Urothelium cell line (cell line): ENCODE measurements at regions not wholly inside any gene's neighbourhood (a gene's known extent, or its start where the extent isn't known, plus 50 kb on each side); places are given as distances from the start of the nearest gene placed in this dataset.
"Not testable (repeated sequence)": the region's sequence is repeated elsewhere in the genome, so short reads cannot be mapped to it uniquely, and the experiment has no call there.

Experiments
- DNase-seq: peaks from one replicate; pipeline ENCODE4 v3.0.0; 2011; ENCODE audit warnings: low spot score, mixed read lengths
- FAIRE-seq: peaks from 2 replicates; lab custom pipeline; 2011; peaks lifted over from hg19 to GRCh38; lab: Jason Lieb, UNC

DNA sequence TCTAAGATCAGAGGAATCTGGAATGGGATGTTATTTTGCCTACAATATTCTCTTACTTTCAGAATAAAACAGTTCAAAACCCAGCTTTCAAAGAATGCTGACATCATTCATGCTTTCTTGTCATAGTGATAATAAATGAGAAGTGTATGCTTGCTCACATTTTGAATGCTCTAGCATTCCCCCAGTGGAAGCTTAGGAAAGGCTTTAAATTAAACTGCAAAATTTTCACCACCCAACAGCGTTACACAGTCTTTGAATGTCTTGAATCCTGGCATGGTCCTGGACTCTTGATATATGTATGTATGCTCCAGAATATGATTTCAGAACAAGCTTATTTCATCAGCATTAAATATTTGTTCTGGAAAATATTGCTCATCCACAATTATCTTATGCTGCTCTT is 964.3 kb upstream of the NUDT12 start:
- FAIRE-seq (no peak), DNase-seq (no peak)

DNA sequence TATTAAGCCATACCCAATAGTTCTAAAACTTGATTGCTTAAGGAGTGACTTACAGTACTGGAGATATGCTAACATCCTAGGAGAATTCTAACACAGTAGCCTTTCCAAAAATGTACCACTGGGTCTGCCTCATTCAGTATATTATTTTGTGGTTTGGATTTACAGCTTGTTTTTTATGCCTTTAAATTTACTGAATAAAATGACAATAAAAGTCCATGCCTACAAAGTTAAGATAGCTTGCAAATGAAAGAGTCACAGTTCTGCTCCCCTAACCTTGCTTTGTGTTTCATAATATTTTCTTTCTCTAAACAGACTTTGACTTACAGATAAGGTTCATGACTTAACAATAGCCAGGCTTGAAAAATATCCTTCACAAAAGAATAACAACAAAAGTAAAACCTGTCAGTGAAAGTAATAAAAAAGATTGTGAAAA is 951.1 kb upstream of the NUDT12 start:
- FAIRE-seq, result no peak

DNA sequence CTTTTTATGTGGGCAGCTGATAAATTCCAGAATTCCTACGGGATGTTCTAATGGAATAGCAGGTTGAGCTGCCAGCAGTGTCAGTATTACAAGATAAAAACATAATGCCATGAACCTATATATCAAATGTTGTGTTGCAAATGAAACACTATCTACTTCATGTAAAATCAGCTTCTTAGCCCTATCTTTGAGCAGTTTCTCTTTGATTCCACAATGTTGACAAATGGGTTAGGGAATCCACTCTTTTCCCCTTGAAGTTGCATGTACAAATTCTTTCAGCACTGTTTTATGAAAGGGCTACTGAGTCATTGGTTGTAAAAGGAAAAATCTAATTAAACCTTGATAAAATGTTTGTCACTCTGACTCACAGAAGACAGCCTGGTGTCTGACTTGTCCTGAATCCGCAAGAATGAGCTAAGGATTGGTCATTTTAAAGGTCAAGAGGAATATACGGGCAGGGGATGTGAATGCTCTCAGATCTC is 950.6 kb upstream of the NUDT12 start:
- peak; percentile 23 for DNase-seq
- FAIRE-seq, result no peak

More for the DNA sequence above, 951.1 kb upstream of the NUDT12 start:
- no peak for DNase-seq

- DNase-seq (no peak), FAIRE-seq (no peak)
Measured at GRCh38 chr5:104512063-104512825, 949.7 kb upstream of the NUDT12 start.

DNA sequence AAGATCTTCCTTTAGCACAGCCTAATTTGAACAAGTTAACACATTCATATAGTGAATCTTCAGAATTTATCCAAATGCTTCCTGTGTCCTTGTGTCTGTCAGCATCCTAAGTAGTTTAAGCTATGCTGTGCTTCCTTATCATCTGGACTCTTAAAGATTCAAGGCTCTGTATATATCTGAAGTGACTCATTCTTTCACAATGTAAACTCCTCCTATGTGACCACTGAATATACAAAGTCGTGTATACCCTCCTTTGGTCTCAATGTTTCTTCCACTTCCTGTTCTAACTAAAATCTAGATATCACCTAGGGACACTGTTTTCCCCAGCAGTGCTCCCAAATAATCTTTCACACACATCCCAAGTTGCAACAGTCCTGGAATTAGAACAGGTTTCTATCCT is 935.7 kb upstream of the NUDT12 start:
- no peak for FAIRE-seq
- no peak for DNase-seq

GRCh38 chr5:104494083-104494482 is 931.5 kb upstream of the NUDT12 start:
- FAIRE-seq, result no peak
- DNase-seq, result no peak

DNA sequence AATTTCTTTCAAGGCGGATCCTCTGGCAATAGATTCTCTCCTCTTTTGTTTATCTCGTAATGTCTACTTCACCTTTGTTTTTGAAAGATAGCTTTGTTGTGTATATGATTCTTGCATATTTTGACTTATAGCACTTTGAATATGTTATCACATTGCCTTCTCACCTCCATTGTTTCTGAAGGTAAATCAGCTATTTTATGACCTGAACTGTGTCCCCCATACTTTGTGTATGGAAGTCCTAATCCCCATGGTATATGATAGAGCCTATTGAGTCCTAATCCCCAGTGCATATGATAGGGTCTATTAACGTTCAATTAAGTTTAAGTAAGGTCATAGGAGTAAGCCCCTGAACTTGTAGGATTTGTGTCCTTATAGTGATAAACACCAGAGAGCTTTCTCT is 910.2 kb upstream of the NUDT12 start:
- FAIRE-seq (no peak), DNase-seq (no peak)

DNA sequence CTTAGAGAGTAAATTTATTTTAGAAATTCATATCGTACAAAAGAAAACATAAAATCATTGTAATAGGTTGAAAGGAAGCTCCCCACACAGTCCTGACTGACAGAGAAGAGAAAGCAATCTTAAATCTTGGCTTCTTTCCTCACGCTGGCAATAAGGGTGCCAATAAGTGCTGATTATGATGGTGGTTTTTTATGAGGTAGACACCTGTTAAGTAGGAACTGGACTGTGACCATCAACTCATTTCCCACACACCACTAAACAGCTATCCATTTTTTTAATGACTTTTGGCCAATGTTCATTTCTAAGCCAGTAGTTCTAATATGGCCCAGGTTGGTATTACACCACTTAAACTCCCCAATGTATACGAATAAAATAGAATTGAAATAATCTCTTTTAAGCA is 893.5 kb upstream of the NUDT12 start:
- DNase-seq (no peak), FAIRE-seq (no peak)

DNA sequence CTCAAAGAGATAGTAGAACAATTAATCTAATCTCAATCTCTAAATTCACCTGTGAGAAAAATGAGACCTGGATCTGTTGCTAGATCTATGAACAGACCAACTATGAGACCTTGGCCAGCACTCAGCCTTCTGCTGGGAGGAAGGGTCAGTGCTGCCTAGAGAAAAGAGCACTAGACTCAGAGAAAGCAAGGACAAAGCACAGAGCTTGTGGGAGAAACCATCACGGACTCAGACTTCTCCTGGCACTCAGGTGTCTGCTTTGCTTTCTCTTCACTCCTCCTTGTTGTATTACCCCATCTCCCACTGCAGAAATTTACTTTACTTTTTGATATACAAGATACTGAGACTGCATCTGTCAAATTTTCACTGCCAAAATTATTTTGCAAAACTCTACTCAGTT is 890.0 kb upstream of the NUDT12 start:
- FAIRE-seq (no peak), DNase-seq (peak; percentile 31)

GRCh38 chr5:104451911-104452310 is 889.3 kb upstream of the NUDT12 start:
- not testable (repeated sequence) for FAIRE-seq, DNase-seq

- FAIRE-seq (no peak), DNase-seq (no peak)
Measured at GRCh38 chr5:104444656-104445055, 882.1 kb upstream of the NUDT12 start.

DNA sequence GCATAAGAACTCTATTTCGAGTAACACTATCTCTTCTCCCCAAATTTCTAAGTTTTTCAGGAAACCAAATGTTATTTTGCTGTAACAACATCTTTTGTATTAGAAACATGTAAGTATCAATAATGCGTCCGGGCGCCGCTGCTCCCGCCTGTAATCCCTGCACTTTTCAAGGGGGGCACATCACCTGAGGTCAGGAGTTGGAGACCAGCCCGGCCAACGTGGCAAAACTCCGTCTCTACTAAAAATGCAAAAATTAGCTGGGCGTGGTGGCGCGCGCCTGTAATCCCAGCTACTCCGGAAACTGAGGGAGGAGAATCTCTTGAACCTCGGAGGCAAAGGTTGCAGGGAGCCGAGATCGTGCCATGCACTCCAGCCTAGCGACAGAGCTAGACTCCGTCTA is 881.1 kb upstream of the NUDT12 start:
- FAIRE-seq (no peak), DNase-seq (no peak)

GRCh38 chr5:104431981-104432380 is 869.4 kb upstream of the NUDT12 start:
- no peak for DNase-seq
- FAIRE-seq, result no peak

DNA sequence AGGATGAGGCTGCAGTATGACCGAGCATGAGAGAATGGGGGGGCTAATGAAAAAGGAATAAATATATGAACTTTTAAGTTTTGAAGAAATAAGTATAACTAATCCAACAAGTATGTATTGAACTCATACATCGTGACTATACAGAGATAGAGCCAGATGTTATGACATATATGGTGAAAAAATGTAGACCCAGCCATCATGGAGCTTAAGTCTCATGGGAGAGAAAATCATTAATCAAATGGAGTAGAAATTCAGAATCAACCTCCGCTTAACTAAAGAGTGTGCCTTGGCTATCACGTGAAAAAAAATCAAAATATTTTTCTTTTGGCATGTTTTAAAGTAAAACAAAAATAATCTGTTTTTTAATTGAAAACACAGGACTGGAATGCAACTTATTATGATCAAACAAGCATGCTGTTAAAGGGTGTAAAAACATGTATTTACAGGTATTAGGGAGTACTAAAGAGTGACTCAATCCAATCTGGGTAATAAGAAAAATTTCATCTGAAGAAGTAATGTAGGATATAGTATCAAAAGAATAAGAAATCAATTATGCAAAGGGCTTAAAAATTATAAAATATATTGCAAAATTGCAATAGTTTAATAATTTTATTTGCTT is 868.5 kb upstream of the NUDT12 start:
- no peak for DNase-seq
- no peak for FAIRE-seq

- FAIRE-seq (no peak), DNase-seq (no peak)
Measured at GRCh38 chr5:104429911-104430310, 867.3 kb upstream of the NUDT12 start.

DNA sequence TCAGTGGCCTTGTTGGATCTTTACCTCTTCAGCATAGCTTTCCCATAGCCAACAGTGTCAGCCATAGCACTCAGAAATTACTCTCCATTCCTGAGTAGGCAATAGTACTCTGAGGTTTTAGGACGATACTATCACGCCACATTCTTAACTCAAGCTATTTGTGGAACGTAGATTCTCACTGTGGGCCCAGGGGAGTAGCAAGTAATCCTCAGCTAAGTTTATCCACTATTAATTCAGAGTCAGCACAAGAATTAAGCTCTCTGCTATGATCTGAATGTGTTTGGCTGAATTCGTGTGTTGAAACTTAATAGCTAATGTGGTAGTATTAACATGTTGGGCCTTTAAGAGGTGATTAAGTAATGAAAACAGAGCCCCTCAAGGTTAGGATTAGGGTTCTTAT is 858.8 kb upstream of the NUDT12 start:
- DNase-seq, result no peak

GRCh38 chr5:104418056-104418455 is 855.5 kb upstream of the NUDT12 start:
- FAIRE-seq (no peak), DNase-seq (no peak)

More for the DNA sequence above, 858.8 kb upstream of the NUDT12 start:
- FAIRE-seq, result no peak

DNA sequence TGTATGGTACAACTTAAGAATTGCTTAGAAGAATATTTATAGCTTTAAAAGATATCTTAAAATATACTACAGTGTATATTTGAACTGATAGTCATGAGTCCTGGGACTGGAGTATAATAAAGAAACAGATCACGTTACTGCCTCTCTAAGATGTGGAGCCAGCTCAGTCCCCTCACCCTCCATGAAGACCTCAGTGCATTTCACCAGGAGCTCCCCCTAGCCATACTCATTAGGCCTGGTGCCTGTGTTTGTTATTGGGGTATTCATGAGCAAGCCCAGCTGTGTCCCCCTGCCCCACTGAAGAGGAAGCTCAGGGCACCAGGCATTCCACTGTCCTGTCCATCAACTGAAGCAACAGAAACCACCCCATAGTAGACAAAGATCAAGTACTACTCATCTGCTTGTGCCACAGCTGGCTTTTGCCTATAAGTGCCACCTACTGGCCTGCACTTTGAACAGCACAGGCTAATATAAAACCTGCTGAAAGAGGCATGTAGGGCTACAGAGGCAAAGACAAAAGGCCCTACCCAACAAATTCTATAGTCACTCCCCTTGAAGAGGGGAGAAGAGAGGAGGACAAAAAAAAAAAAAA is 850.2 kb upstream of the NUDT12 start:
- DNase-seq (peak; percentile 34), FAIRE-seq (no peak)

DNA sequence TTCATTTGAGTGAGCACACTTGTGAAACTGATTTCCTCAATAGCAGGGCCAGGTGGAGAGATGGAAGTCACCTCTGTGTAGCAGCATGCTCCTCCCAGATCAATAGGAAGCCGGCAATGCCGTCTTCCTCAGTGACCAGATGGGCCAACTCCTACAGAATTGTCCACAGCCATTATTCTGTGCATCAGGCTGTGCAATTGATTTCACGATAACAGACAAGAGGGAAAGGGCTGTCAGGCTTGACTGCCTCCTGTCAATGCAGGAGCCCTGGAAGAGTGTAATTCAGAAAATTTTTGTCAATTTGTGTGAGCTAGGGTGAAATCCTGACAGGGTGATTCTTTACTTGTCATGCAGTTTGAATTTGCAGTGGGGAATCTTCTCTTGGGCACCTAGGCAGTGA is 838.4 kb upstream of the NUDT12 start:
- no peak for DNase-seq

GRCh38 chr5:104385906-104386305 is 823.3 kb upstream of the NUDT12 start:
- FAIRE-seq (no peak), DNase-seq (peak; percentile 6)

More for the DNA sequence above, 838.4 kb upstream of the NUDT12 start:
- FAIRE-seq, result no peak

GRCh38 chr5:104375345-104375744 is 812.8 kb upstream of the NUDT12 start:
- DNase-seq (no peak), FAIRE-seq (no peak)

- no peak for DNase-seq
- no peak for FAIRE-seq
Measured at GRCh38 chr5:104372796-104373195, 810.2 kb upstream of the NUDT12 start.
